GM12874 (cell line): ENCODE measurements at regions not wholly inside any gene's neighbourhood (a gene's known extent, or its start where the extent isn't known, plus 50 kb on each side); places are given as distances from the start of the nearest gene placed in this dataset.

ENCODE experiments used
- CTCF ChIP-seq: IDR thresholded peaks from 2 replicates; pipeline ENCODE4 v1.5.1; 2011; ENCODE audit warnings: low read depth, mild to moderate bottlenecking, control low read depth, low read length, moderate library complexity; ENCODE audit not compliant: insufficient read depth

DNA sequence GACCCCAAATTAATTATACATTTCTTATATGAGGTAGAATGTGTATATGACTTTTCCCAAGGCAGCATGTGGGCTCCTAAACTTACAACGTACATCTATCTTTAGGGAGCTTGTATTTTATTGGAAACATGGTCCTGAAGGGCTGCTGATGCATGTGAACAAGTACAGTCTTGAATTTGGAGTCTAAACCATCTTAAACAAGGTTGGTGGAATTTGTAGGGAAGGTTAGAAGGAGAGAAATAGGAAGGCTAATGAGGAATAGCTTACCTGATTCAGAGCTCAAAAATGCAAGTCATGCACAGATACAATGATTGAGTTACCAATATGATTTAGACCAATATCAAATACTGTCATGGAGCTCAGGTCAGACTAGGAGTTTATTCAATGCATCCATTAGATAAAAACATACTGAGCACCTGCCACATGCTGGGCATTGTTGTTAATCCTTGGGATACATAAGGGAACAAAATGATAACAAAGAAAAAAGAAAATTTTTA lies 458.6 kb upstream of the ETAA1 start:
- TF ChIP-seq CTCF = no peak

- TF ChIP-seq CTCF = no peak
Observed at GRCh38 chr2:66940080-66940479, 457.1 kb upstream of the ETAA1 start.

GRCh38 chr2:66948234-66948633 lies 448.9 kb upstream of the ETAA1 start:
- no peak for TF ChIP-seq CTCF

GRCh38 chr2:66957198-66957597 lies 439.9 kb upstream of the ETAA1 start:
- no peak for TF ChIP-seq CTCF

DNA sequence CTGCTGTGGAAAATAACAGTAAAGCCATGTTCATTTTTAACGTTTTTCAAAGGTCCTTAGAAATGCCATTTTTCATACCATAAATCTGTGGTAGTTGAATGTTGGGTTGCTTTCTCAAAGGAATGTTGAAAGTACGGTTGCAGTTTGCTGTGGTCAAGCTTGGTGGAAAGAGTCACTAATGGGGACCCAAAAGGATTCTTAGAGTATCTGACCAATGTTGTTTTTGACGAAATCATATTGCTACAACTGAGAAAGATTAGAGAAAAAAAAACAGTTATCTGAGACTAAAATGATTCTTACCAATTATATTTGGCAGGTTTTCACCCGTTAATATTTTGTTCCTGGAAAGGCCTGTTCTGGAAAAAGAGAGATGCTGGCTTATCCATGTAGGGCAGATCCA lies 439.5 kb upstream of the ETAA1 start:
- no peak for TF ChIP-seq CTCF

GRCh38 chr2:66960161-66960560 lies 437.0 kb upstream of the ETAA1 start:
- no peak for TF ChIP-seq CTCF

- TF ChIP-seq CTCF = no peak
Observed at GRCh38 chr2:66962716-66963115, 434.4 kb upstream of the ETAA1 start.

DNA sequence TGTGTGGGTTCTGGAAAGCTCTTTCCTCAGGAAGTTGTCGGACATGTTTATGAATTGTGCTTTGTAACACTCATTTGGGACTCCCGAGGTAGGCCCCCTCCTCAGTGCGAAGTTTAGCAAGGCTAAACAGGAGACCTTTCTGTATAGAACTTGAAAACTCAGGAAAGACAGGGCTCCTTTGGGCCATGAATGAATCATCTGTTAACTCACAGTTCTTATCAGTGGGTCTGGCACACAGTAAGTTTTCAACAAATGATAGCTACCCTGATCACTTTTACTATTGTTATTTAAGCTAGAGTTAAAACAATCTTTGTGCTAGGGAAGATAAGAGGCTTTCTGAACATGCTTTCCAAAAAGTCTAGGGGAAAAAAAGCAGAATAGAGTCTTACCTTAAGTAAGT lies 430.5 kb upstream of the ETAA1 start:
- no peak for TF ChIP-seq CTCF
